H9 (cell line): ENCODE measurements at regions not wholly inside any gene's neighbourhood (a gene's known extent, or its start where the extent isn't known, plus 50 kb on each side); places are given as distances from the start of the nearest gene placed in this dataset.

Experiments
- DNase-seq: peaks from one replicate; pipeline ENCODE4 v3.0.0-alpha.2; 2017
- H2AFZ ChIP-seq: one replicate; pipeline ENCODE4 v1.6.1; 2013; ENCODE audit warnings: mild to moderate bottlenecking, low read length, control low read depth, moderate library complexity
- H2AK5ac ChIP-seq: 2 replicates; pipeline ENCODE4 v1.6.1; 2013; ENCODE audit warnings: low read length, control low read depth, mixed read lengths; ENCODE audit not compliant: insufficient read length
- H2BK120ac ChIP-seq: one replicate; pipeline ENCODE4 v1.6.1; 2013; ENCODE audit warnings: low read depth, mild to moderate bottlenecking, low read length, control low read depth, inconsistent platforms; ENCODE audit not compliant: poor library complexity, severe bottlenecking
- H2BK12ac ChIP-seq: 2 replicates; pipeline ENCODE4 v1.6.1; 2013; ENCODE audit warnings: low read length, control low read depth, mixed read lengths, low read depth; ENCODE audit not compliant: insufficient read length
- H2BK15ac ChIP-seq: 2 replicates; pipeline ENCODE4 v1.6.1; 2013; ENCODE audit warnings: low read depth, low read length, control low read depth
- H2BK20ac ChIP-seq: one replicate; pipeline ENCODE4 v1.6.1; 2013; ENCODE audit warnings: low read depth, mild to moderate bottlenecking, low read length, control low read depth, inconsistent platforms; ENCODE audit not compliant: poor library complexity, severe bottlenecking
- H2BK5ac ChIP-seq: 2 replicates; pipeline ENCODE4 v1.6.1; 2013; ENCODE audit warnings: low read length, control low read depth, mixed read lengths; ENCODE audit not compliant: insufficient read length
- H3K14ac ChIP-seq: 2 replicates; pipeline ENCODE4 v1.6.1; 2013; ENCODE audit warnings: low read length, control low read depth; ENCODE audit not compliant: insufficient read depth
- H3K18ac ChIP-seq: 2 replicates; pipeline ENCODE4 v1.6.1; 2013; ENCODE audit warnings: low read depth, mild to moderate bottlenecking, mixed read lengths, low read length, control low read depth; ENCODE audit not compliant: insufficient read length
- H3K23ac ChIP-seq: 2 replicates; pipeline ENCODE4 v1.6.1; 2013; ENCODE audit warnings: low read length, control low read depth, mixed read lengths, low read depth; ENCODE audit not compliant: insufficient read length
- H3K23me2 ChIP-seq: 2 replicates; pipeline ENCODE4 v1.6.1; 2013; ENCODE audit warnings: low read depth, mild to moderate bottlenecking, mixed read lengths, low read length, control low read depth; ENCODE audit not compliant: insufficient read length, poor library complexity, severe bottlenecking
- H3K27ac ChIP-seq: 2 replicates; pipeline ENCODE4 v1.5.1; 2013; ENCODE audit warnings: low read length, control low read depth, mixed read lengths, low read depth; ENCODE audit not compliant: insufficient read length
- H3K27me3 ChIP-seq: 2 replicates; pipeline ENCODE4 v1.6.1; 2013; ENCODE audit warnings: low read length, control low read depth, inconsistent platforms; ENCODE audit not compliant: insufficient read depth
- H3K4ac ChIP-seq: 2 replicates; pipeline ENCODE4 v1.6.1; 2013; ENCODE audit warnings: low read depth, mild to moderate bottlenecking, control low read depth, inconsistent platforms, low read length, moderate library complexity
- H3K4me1 ChIP-seq: 2 replicates; pipeline ENCODE4 v1.6.1; 2013; ENCODE audit warnings: low read length, control low read depth, inconsistent platforms; ENCODE audit not compliant: insufficient read depth
- H3K4me2 ChIP-seq: 2 replicates; pipeline ENCODE4 v1.6.1; 2013; ENCODE audit warnings: low read length, control low read depth, mixed read lengths; ENCODE audit not compliant: insufficient read length, insufficient read depth
- H3K56ac ChIP-seq: 2 replicates; pipeline ENCODE4 v1.6.1; 2013; ENCODE audit warnings: low read depth, mild to moderate bottlenecking, mixed read lengths, low read length, control low read depth; ENCODE audit not compliant: insufficient read length
- H3K79me1 ChIP-seq: 2 replicates; pipeline ENCODE4 v1.6.1; 2013; ENCODE audit warnings: low read depth, mild to moderate bottlenecking, moderate library complexity, low read length, control low read depth, inconsistent platforms; ENCODE audit not compliant: insufficient read depth, poor library complexity, severe bottlenecking
- H3K79me2 ChIP-seq: 2 replicates; pipeline ENCODE4 v1.6.1; 2013; ENCODE audit warnings: low read length, control low read depth, inconsistent platforms; ENCODE audit not compliant: insufficient read depth
- H3K9ac ChIP-seq: 2 replicates; pipeline ENCODE4 v1.6.1; 2013; ENCODE audit warnings: low read length, control low read depth, mixed read lengths; ENCODE audit not compliant: insufficient read length; ENCODE audit errors: extremely low read depth
- H3K9me3 ChIP-seq: one replicate; pipeline ENCODE4 v1.6.1; 2013; ENCODE audit warnings: low read depth, low read length, inconsistent platforms; ENCODE audit not compliant: control insufficient read depth
- H3T11ph ChIP-seq: one replicate; pipeline ENCODE4 v1.6.1; 2013; ENCODE audit warnings: mild to moderate bottlenecking, low read length, control low read depth, inconsistent platforms
- H4K20me1 ChIP-seq: one replicate; pipeline ENCODE4 v1.6.1; 2013; ENCODE audit not compliant: control insufficient read depth, insufficient read length, insufficient read depth
- H4K5ac ChIP-seq: 2 replicates; pipeline ENCODE4 v1.6.1; 2013; ENCODE audit warnings: low read depth, mild to moderate bottlenecking, mixed read lengths, low read length, control low read depth; ENCODE audit not compliant: insufficient read length
- H4K8ac ChIP-seq: replicated peaks from 2 replicates; pipeline ENCODE4 v1.6.1; 2013; ENCODE audit warnings: low read length, control low read depth, mixed read lengths, low read depth; ENCODE audit not compliant: insufficient read length
- H4K91ac ChIP-seq: 2 replicates; pipeline ENCODE4 v1.6.1; 2013; ENCODE audit warnings: low read depth, mild to moderate bottlenecking, moderate library complexity, mixed read lengths, low read length, control low read depth; ENCODE audit not compliant: insufficient read length
- H3K27ac Mint-ChIP-seq, 3 experiments: 2 replicates in 2 of 3; 3 replicates in 1 of 3; pipeline ENCODE4 v1.8.0; 2020 to 2021; ENCODE audit warnings: mixed read lengths in 3 of 3, mild to moderate bottlenecking in 1 of 3, moderate library complexity in 1 of 3
- H3K27me3 Mint-ChIP-seq: 2 replicates; pipeline ENCODE4 v1.8.0; 2021; ENCODE audit warnings: low read depth, mild to moderate bottlenecking, moderate library complexity, mixed read lengths
- H3K36me3 Mint-ChIP-seq, 3 experiments: 2 replicates in 2 of 3; 3 replicates in 1 of 3; pipeline ENCODE4 v1.8.0; 2020 to 2021; ENCODE audit warnings: low read depth in 3 of 3, mixed read lengths in 3 of 3; ENCODE audit not compliant: insufficient read depth in 1 of 3
- H3K4me1 Mint-ChIP-seq, 2 experiments: 2 replicates each; pipeline ENCODE4 v1.8.0; 2020; ENCODE audit warnings: mixed read lengths in 2 of 2
- H3K4me3 Mint-ChIP-seq, 2 experiments: 2 replicates in 1 of 2; 3 replicates in 1 of 2; pipeline ENCODE4 v1.8.0; 2020 to 2021; ENCODE audit warnings: mild to moderate bottlenecking in 2 of 2, mixed read lengths in 2 of 2, moderate library complexity in 1 of 2
- H3K9me3 Mint-ChIP-seq, 2 experiments: 2 replicates in 1 of 2; 3 replicates in 1 of 2; pipeline ENCODE4 v1.8.0; 2020; ENCODE audit warnings: mild to moderate bottlenecking in 2 of 2, mixed read lengths in 2 of 2, moderate library complexity in 1 of 2
- WGBS: extraction: QIAGEN DNeasy Blood & Tissue Kit; methylation state at CpG from one replicate; pipeline ENCODE4 v1.1.7; 2013; ENCODE audit warnings: missing lambda C conversion rate, low lambda C conversion rate, mixed read lengths; ENCODE audit not compliant: insufficient read length; ENCODE audit errors: extremely low coverage; 5-methylcytosine and 5-hydroxymethylcytosine counted together
- TF ChIP-seq, protein P1 (sequence below): fragments of 200-600 bp; sonication (generic); conservative IDR thresholded peaks from 3 replicates; pipeline ENCODE4 v1.8.0; 2021; ENCODE audit warnings: antibody characterized with exemption, mild to moderate bottlenecking

DNA sequence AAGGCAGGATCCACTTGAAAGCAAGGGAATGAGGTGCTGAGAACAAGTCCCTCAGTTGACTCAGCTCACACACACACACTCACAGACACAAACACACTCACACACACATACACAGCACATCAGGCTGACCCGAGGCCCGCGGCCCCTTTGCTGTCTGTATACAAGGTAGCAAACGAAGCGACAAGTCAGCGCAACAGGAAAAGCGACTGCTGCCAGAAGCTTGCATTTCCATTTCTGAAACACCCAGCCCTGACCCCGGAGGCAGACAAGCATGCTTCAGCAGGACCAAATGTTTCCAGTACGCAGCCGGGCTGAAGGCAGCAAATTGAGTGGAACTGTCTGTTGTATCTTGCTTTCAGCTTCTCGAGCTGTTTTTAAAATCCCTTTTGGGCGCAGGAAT is 501.6 kb downstream of the NPHP4 start:
- Mint-ChIP-seq H3K4me3 (no peak overlapping the region), H3K9me3 (no peaks in the 10 kb centered on the region), H3K27me3 (peaks cover 17% of the 10 kb centered on the region), H3K4me1 (peaks cover 0 to 4% of the 10 kb centered on the region in 2 experiments; a peak in 2 of 4 replicates), H3K27ac (no peak overlapping the region), H3K36me3 (no peaks in the 10 kb centered on the region)
- no peak overlapping the region for H3K4ac ChIP-seq
- no peaks in the 10 kb centered on the region for H3K79me2 ChIP-seq
- H4K5ac ChIP-seq: no peak overlapping the region
- no CpG with 5 or more reads among the region's 12 CpGs for WGBS
- H3K23me2 ChIP-seq: no peaks in the 10 kb centered on the region
- H3K23ac ChIP-seq: no peak overlapping the region
- no peak overlapping the region for H2BK20ac ChIP-seq
- no peak overlapping the region for H3T11ph ChIP-seq
- H3K4me1 ChIP-seq: no peaks in the 10 kb centered on the region
- H2AK5ac ChIP-seq: no peak overlapping the region
- no peak overlapping the region for H2BK15ac ChIP-seq
- H3K79me1 ChIP-seq: no peaks in the 10 kb centered on the region
- DNase-seq: no peak
- H3K27ac ChIP-seq: no peak overlapping the region
- H3K4me2 ChIP-seq: no peak overlapping the region
- H2BK12ac ChIP-seq: no peak overlapping the region
- H2AFZ ChIP-seq: no peak overlapping the region
- no peak overlapping the region for H3K14ac ChIP-seq
- no peaks in the 10 kb centered on the region for H3K9me3 ChIP-seq
- TF ChIP-seq, protein P1, sequence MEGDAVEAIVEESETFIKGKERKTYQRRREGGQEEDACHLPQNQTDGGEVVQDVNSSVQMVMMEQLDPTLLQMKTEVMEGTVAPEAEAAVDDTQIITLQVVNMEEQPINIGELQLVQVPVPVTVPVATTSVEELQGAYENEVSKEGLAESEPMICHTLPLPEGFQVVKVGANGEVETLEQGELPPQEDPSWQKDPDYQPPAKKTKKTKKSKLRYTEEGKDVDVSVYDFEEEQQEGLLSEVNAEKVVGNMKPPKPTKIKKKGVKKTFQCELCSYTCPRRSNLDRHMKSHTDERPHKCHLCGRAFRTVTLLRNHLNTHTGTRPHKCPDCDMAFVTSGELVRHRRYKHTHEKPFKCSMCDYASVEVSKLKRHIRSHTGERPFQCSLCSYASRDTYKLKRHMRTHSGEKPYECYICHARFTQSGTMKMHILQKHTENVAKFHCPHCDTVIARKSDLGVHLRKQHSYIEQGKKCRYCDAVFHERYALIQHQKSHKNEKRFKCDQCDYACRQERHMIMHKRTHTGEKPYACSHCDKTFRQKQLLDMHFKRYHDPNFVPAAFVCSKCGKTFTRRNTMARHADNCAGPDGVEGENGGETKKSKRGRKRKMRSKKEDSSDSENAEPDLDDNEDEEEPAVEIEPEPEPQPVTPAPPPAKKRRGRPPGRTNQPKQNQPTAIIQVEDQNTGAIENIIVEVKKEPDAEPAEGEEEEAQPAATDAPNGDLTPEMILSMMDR: no peak
- no peak overlapping the region for H3K18ac ChIP-seq
- no peak overlapping the region for H3K9ac ChIP-seq
- no peak overlapping the region for H2BK120ac ChIP-seq
- H3K27me3 ChIP-seq: no peaks in the 10 kb centered on the region
- no peak overlapping the region for H4K8ac ChIP-seq
- no peak overlapping the region for H4K91ac ChIP-seq
- no peaks in the 10 kb centered on the region for H4K20me1 ChIP-seq
- H3K56ac ChIP-seq: no peak overlapping the region
- no peak overlapping the region for H2BK5ac ChIP-seq
